GM23248 (cell line): ENCODE measurements at regions not wholly inside any gene's neighbourhood (a gene's known extent, or its start where the extent isn't known, plus 50 kb on each side); places are given as distances from the start of the nearest gene placed in this dataset.

Source experiments
- EZH2 ChIP-seq: fragments of 200-600 bp; sonication (generic); IDR thresholded peaks from 2 replicates; pipeline ENCODE4 v1.6.1; 2018; ENCODE audit warnings: antibody characterized with exemption, mild to moderate bottlenecking; ENCODE audit not compliant: insufficient read depth, poor library complexity, severe bottlenecking
- EZH2phosphoT487 ChIP-seq: fragments of 200-600 bp; sonication (generic); IDR thresholded peaks from 2 replicates; pipeline ENCODE4 v1.6.1; 2018; ENCODE audit warnings: antibody characterized with exemption, moderate library complexity, mild to moderate bottlenecking, low read depth; ENCODE audit not compliant: insufficient read depth

GRCh38 chr18:7170292-7170691 lies 52.7 kb upstream of the LAMA1 start:
- TF ChIP-seq EZH2: no peak
- no peak for TF ChIP-seq EZH2phosphoT487
